Activated CD8-positive, alpha-beta T cell treated with anti-CD3 and anti-CD28 coated beads, Interleukin-2, amount 10 ng/mL, durations not matched to agents 7 days and 5 days (primary cell): ENCODE measurements at regions not wholly inside any gene's neighbourhood (a gene's known extent, or its start where the extent isn't known, plus 50 kb on each side); places are given as distances from the start of the nearest gene placed in this dataset.

ENCODE experiments used
- ATAC-seq: fragments of 150-1000 bp; cut with Tn5 transposase; one replicate; pipeline ENCODE4 v1.10.0; 2021; ENCODE audit warnings: moderate library complexity
- CTCF ChIA-PET: fragments of 350-600 bp; sonication (Branson Sonifier 250); formaldehyde crosslinking; loops from one replicate; lab custom pipeline; 2021; ENCODE audit warnings: antibody characterized with exemption; lab: Charles Lee
- POLR2A ChIA-PET: fragments of 350-600 bp; sonication (Branson Sonifier 250); formaldehyde crosslinking; loops from one replicate; lab custom pipeline; 2021; ENCODE audit warnings: antibody characterized with exemption; lab: Charles Lee
- DNase-seq: peaks from one replicate; pipeline ENCODE4 v3.0.0-alpha.2; 2020
- H3K27ac Mint-ChIP-seq: one replicate; pipeline ENCODE4 v1.8.0; 2021; ENCODE audit warnings: mild to moderate bottlenecking, mixed read lengths
- H3K27me3 Mint-ChIP-seq: one replicate; pipeline ENCODE4 v1.8.0; 2021; ENCODE audit warnings: low read depth, mixed read lengths
- H3K36me3 Mint-ChIP-seq: one replicate; pipeline ENCODE4 v1.8.0; 2021; ENCODE audit warnings: low read depth, mixed read lengths
- H3K4me1 Mint-ChIP-seq: one replicate; pipeline ENCODE4 v1.8.0; 2021; ENCODE audit warnings: low read depth, mixed read lengths
- H3K4me3 Mint-ChIP-seq: one replicate; pipeline ENCODE4 v1.8.0; 2021; ENCODE audit warnings: mild to moderate bottlenecking, mixed read lengths
- H3K9me3 Mint-ChIP-seq: one replicate; pipeline ENCODE4 v1.8.0; 2022; ENCODE audit warnings: mixed read lengths; ENCODE audit not compliant: insufficient read depth

DNA sequence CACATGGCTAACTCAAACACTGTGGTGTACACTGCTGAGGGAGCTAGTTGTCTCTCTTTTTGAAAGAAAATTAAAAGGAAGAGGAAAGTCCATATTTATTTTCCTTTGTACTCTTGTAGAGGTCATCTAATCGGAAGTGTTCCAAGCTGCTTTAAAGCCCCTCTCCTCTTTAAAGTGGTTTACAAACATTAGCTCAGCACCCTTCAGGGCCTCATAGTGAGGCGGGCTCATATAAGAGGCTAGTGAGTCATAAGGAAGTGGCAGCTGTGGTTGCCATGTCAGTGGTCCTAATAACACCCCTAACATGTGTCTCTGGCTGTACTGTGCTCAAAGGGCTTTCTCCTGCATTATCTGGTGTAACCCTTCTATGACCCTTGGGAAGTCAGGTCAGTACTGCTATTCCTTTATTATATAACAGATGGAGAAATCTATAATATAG, 104.4 kb upstream of the SERBP1 start:
- POLR2A ChIA-PET: no interaction called here
- CTCF ChIA-PET: interaction anchor here (0.7 to 3.8 kb wide), 18 partner anchors 9 to 321 kb away, joined by 3 to 30 read pairs (median 4); no protein-coding TSS in a partner anchor
- H3K9me3 Mint-ChIP-seq: peaks cover 4% of the 10 kb centered on the region
- H3K27me3 Mint-ChIP-seq: peaks cover 7% of the 10 kb centered on the region
- H3K4me3 Mint-ChIP-seq: no peak overlapping the region
- H3K27ac Mint-ChIP-seq: no peak overlapping the region
- DNase-seq: peak; percentile 52
- H3K4me1 Mint-ChIP-seq: peaks cover 13% of the 10 kb centered on the region
- peak; percentile 70 for ATAC-seq
- H3K36me3 Mint-ChIP-seq: no peaks in the 10 kb centered on the region

DNA sequence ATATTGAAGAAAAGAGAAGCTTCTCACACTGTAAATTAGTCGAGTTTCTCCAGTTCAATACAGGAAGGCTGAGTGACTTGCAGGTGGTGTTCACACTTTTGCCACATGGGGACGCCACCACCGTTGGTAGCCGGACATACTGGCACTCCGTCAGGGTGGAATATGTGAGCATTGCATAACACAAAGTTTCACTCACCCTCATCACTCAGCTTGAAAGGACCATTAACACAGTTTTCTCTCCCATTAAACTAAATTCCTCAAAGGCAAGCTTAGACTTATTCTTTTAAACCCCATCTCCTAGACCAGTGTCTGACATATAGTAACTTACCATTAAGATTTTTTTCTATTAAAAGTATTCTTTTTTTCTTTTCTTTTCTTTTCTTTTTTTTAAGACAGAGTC, 105.3 kb upstream of the SERBP1 start:
- Mint-ChIP-seq H3K27me3 (peaks cover 5% of the 10 kb centered on the region), H3K4me3 (no peak overlapping the region), H3K36me3 (no peaks in the 10 kb centered on the region), H3K4me1 (peaks cover 13% of the 10 kb centered on the region), H3K27ac (no peak overlapping the region), H3K9me3 (peaks cover 4% of the 10 kb centered on the region)
- ChIA-PET POLR2A (interaction anchor here (0.7 to 1.0 kb wide), 2 partner anchors 37 to 222 kb away, joined by 3 read pairs; no protein-coding TSS in a partner anchor), CTCF (interaction anchor here (0.6 to 3.8 kb wide), 21 partner anchors 9 to 321 kb away, joined by 3 to 30 read pairs (median 4); no protein-coding TSS in a partner anchor)
- DNase-seq (peak; percentile 70), ATAC-seq (peak; percentile 59)

DNA sequence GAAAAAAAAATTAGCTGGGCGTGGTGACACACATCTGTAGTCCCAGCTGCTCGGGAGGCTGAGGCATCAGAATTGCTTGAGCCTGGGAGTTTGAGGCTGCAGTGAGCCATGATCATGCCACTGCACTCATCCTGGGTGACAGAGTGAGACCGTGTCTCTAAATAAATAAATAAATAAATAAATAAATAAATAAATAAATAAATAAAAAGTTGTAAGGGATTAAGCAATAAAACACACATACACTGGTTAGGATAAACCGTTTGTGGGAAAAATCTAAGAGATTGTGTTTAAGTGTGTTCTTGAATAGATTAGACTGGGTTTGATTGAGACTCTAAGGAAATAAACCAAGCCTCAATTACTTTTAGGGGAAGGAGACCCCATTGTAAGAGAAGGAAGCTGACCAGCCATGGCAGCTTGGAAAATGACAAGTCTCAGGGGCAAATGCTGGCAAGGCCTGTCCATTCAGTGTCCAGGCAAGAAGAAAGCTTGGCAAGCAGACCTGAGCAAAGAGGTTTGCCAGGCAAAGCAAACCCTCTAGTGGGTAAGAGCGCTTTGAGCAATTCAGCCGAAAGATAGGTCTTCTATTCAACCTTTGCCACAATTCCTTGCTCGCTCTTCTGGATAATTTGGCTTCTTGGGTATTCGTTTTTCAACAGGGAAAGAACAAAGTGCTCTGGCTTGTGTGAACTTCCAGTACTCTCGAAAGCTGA, 106.9 kb upstream of the SERBP1 start:
- ATAC-seq: no peak
- no peaks in the 10 kb centered on the region for H3K36me3 Mint-ChIP-seq
- H3K4me1 Mint-ChIP-seq: peaks cover 13% of the 10 kb centered on the region
- no peaks in the 10 kb centered on the region for H3K9me3 Mint-ChIP-seq
- H3K27me3 Mint-ChIP-seq: peaks cover 5% of the 10 kb centered on the region
- H3K4me3 Mint-ChIP-seq: no peak overlapping the region
- DNase-seq: no peak
- CTCF ChIA-PET: interaction anchor here (1.2 to 5.1 kb wide), 6 partner anchors 15 to 229 kb away, joined by 3 to 30 read pairs (median 5); no protein-coding TSS in a partner anchor
- POLR2A ChIA-PET: no interaction called here
- no peak overlapping the region for H3K27ac Mint-ChIP-seq

DNA sequence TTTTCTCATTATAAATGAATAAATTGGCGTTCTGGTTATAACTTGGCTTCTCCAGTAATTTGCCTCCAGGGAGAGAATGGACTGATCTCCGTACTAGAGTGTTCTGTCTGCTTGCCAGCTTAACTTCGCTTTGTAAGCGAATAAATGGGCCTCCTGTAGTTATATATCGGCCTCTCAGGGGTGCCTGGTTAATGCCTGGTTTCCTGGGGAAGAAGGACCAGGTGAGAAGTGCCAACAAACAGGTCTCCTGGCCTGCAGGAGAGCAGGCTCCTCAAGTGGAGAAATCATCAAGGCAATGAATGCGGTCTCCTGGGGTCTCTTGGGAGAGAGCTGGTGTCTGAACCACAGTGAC, 107.4 kb upstream of the SERBP1 start:
- peaks cover 5% of the 10 kb centered on the region for H3K27me3 Mint-ChIP-seq
- no peaks in the 10 kb centered on the region for H3K9me3 Mint-ChIP-seq
- H3K4me3 Mint-ChIP-seq: no peak overlapping the region
- H3K4me1 Mint-ChIP-seq: peaks cover 13% of the 10 kb centered on the region
- no peak for DNase-seq
- H3K36me3 Mint-ChIP-seq: no peaks in the 10 kb centered on the region
- ChIA-PET POLR2A (no interaction called here), CTCF (interaction anchor here (1.2 to 5.1 kb wide), 5 partner anchors 14 to 228 kb away, joined by 3 to 16 read pairs (median 3); no protein-coding TSS in a partner anchor)
- no peak for ATAC-seq
- H3K27ac Mint-ChIP-seq: no peak overlapping the region

DNA sequence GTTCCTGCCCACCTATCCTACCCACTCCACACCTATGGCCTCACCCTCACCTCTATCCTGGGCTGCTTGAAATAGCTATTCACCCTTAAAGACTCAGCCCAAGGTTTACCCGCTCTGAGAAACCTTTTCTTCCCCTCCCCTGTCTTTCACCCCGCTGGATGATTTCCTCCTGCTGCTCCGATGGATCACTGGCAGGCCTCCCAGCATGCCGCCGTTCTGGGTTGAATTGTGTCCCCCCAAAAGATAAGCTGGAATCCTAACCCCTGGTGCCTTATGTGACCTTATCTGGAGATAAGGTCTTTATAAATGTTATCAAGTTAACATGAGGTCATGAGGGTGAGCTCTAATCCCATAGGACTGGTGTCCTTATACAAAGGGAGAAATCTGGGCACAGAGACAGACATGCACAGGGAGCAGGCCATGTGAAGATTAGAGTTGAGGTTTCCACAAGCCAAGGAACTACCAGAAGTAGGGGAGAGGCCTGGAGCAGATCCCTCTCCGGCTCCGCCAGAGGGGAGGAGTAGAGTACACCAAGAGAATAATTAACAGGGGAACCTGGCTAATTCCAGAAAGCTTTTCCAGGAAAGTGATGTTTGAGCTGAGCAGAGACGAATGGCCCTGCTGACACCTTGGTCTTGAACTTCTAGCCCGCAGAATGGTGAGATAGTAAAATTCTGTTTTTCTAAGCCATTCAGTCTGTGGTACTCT, 110.0 kb upstream of the SERBP1 start:
- ChIA-PET POLR2A (no interaction called here), CTCF (interaction anchor here (1.3 to 5.1 kb wide), 4 partner anchors 17 to 225 kb away, joined by 4 to 16 read pairs (median 6); no protein-coding TSS in a partner anchor)
- H3K27ac Mint-ChIP-seq: no peak overlapping the region
- H3K4me3 Mint-ChIP-seq: no peak overlapping the region
- DNase-seq: no peak
- peaks cover 2% of the 10 kb centered on the region for H3K27me3 Mint-ChIP-seq
- H3K36me3 Mint-ChIP-seq: no peaks in the 10 kb centered on the region
- H3K4me1 Mint-ChIP-seq: peaks cover 4% of the 10 kb centered on the region
- no peak for ATAC-seq
- no peaks in the 10 kb centered on the region for H3K9me3 Mint-ChIP-seq

DNA sequence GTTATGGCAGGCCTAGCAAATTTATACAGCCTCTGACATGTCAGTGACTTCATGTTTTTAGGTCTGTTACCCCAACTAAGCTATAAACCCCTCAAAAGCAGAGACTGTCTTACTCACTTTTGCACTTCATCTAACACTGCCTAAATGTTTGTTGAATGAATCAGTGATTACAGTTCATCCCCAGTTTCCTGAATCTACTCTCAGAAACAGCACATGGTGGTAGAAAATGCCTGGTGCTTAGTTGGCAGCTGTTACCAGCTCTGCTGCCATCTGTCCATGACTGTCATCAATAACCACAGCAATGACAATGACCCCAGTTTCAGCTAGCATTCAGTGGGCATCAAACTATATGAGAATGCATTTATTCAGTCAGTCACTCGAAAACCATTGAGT, 110.5 kb upstream of the SERBP1 start:
- ATAC-seq (no peak), DNase-seq (no peak)
- Mint-ChIP-seq H3K9me3 (no peaks in the 10 kb centered on the region), H3K27me3 (peaks cover 4% of the 10 kb centered on the region), H3K4me3 (no peak overlapping the region), H3K36me3 (no peaks in the 10 kb centered on the region), H3K4me1 (no peaks in the 10 kb centered on the region), H3K27ac (no peak overlapping the region)
- CTCF ChIA-PET: interaction anchor here (1.3 to 5.1 kb wide), 4 partner anchors 16 to 225 kb away, joined by 4 to 16 read pairs (median 6); no protein-coding TSS in a partner anchor
- POLR2A ChIA-PET: no interaction called here

DNA sequence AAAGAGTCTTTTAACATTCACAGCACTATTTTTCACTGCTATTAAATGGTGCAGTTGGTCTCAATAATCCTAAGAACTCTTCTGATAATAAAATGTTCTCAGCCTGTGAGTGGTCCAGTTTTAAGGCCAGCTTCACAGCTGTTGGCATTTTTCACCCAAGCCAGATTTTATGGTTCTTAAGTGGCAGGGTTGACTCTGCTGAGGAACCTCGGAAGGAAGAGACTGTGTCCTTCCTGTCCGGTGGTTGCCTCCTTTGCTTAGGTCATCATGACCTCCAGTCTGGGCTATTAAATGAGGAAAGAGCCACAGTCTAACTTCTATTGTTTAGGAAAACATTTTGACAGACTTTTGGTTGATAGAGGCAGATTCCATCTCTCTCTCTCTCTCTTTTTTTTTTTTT, 112.5 kb upstream of the SERBP1 start:
- peaks cover 8% of the 10 kb centered on the region for H3K27me3 Mint-ChIP-seq
- ChIA-PET CTCF (interaction anchor here (0.6 to 2.7 kb wide), 2 partner anchors 19 to 277 kb away, joined by 3 to 10 read pairs; no protein-coding TSS in a partner anchor), POLR2A (no interaction called here)
- H3K4me3 Mint-ChIP-seq: no peak overlapping the region
- H3K4me1 Mint-ChIP-seq: no peaks in the 10 kb centered on the region
- H3K36me3 Mint-ChIP-seq: no peaks in the 10 kb centered on the region
- no peak for DNase-seq
- no peak for ATAC-seq
- no peak overlapping the region for H3K27ac Mint-ChIP-seq
- no peaks in the 10 kb centered on the region for H3K9me3 Mint-ChIP-seq

DNA sequence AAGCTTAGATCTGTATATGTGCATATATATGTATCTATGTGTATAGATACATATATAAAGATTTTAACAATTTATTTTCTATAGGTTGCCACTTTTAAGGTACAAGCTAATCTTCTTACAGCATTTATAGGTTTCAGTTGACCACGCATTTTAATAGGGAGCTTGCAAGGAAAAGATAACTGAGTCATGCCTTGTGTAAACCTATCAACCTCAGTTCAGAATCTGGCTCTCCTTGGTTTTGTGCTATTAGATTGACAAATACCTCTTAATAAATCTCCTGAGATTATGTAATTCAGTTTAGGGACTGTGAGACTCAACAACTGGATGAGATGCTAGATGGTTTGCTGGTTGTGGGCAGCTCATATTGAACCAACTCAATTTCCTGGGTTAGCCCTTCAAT, 114.7 kb upstream of the SERBP1 start:
- no peak overlapping the region for H3K27ac Mint-ChIP-seq
- H3K36me3 Mint-ChIP-seq: no peaks in the 10 kb centered on the region
- H3K4me3 Mint-ChIP-seq: no peak overlapping the region
- DNase-seq: no peak
- ATAC-seq: no peak
- no peaks in the 10 kb centered on the region for H3K9me3 Mint-ChIP-seq
- peaks cover 8% of the 10 kb centered on the region for H3K27me3 Mint-ChIP-seq
- no peaks in the 10 kb centered on the region for H3K4me1 Mint-ChIP-seq
- CTCF ChIA-PET: interaction anchor here (0.8 to 2.7 kb wide), 5 partner anchors 9 to 216 kb away, joined by 3 to 10 read pairs (median 6); no protein-coding TSS in a partner anchor
- POLR2A ChIA-PET: interaction anchor here (1.0 kb wide), 1 partner anchor 141 kb away, joined by 5 read pairs; the partner anchor contains the start of gene GADD45A

DNA sequence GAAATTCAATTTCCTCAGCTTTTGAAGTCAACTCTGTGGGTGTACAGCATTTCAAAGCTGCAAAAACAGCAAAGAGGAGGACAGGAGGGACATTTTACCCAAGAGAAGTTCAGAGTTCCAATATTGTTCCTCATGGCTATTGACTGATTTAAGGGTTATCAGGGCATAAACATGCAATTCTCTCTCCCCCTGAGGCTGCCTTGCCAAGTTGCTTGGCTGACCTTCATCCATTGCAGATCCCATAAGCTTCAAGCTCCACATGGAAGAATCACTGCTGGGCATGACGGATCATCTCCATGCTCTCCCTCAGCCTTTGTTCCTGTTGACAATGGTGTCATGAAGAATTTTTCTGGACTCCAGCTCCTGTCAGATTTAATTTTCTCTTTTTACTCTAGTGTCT, 115.2 kb upstream of the SERBP1 start:
- no peak overlapping the region for H3K27ac Mint-ChIP-seq
- POLR2A ChIA-PET: interaction anchor here (1.0 kb wide), 1 partner anchor 140 kb away, joined by 5 read pairs; the partner anchor contains the start of gene GADD45A
- CTCF ChIA-PET: interaction anchor here (0.5 to 2.3 kb wide), 4 partner anchors 10 to 215 kb away, joined by 3 to 10 read pairs (median 3); no protein-coding TSS in a partner anchor
- H3K36me3 Mint-ChIP-seq: no peaks in the 10 kb centered on the region
- H3K4me1 Mint-ChIP-seq: no peaks in the 10 kb centered on the region
- H3K9me3 Mint-ChIP-seq: no peaks in the 10 kb centered on the region
- no peak overlapping the region for H3K4me3 Mint-ChIP-seq
- H3K27me3 Mint-ChIP-seq: peaks cover 8% of the 10 kb centered on the region
- ATAC-seq: no peak
- DNase-seq: no peak

DNA sequence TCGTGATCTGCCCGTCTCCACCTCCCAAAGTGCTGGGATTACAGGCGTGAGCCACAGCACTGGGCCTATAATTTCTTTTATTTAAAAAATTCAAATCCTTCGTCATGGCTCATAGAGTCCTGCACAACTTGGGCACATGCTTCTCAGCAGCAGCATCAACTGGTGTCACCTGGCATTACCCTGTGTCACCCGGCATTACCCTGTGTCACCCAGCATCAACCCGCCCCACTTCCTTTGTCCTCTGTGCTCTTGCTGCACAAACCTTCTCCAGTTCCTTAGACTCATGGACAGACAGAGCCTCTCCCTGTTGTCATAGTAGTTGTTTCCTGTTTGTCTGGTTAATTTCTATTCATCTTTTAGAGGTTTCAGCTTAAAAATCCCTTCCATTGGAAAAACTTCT, 121.2 kb upstream of the SERBP1 start:
- no peaks in the 10 kb centered on the region for H3K4me1 Mint-ChIP-seq
- peaks cover 2% of the 10 kb centered on the region for H3K27me3 Mint-ChIP-seq
- no peaks in the 10 kb centered on the region for H3K9me3 Mint-ChIP-seq
- DNase-seq (no peak), ATAC-seq (no peak)
- no peak overlapping the region for H3K4me3 Mint-ChIP-seq
- CTCF ChIA-PET: interaction anchor here (1.2 to 2.1 kb wide), 5 partner anchors 10 to 215 kb away, joined by 3 to 12 read pairs (median 3); no protein-coding TSS in a partner anchor
- H3K36me3 Mint-ChIP-seq: no peaks in the 10 kb centered on the region
- POLR2A ChIA-PET: no interaction called here
- H3K27ac Mint-ChIP-seq: no peak overlapping the region

DNA sequence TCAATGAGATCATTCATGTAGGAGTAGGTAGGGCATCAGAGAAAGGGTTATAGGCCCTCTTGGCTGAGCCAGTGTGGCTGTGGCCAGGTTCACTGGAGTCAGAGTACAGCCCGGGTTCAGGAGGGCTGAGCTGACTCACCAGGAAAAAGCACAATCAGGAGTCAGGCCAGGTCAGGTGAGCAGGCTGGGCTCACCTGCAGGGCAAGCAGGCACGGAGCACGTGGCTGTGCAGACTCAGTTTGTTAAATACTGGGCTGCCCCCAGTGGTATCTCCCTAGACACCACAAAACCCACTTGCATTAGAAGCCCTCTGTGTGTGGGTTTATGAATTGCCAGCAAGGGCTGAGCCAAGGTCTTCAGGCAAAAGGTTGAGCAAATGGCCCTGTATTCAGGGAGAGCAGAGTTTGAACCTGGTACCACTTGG, 122.1 kb upstream of the SERBP1 start:
- H3K9me3 Mint-ChIP-seq: no peaks in the 10 kb centered on the region
- H3K27ac Mint-ChIP-seq: no peak overlapping the region
- no peak for ATAC-seq
- ChIA-PET POLR2A (no interaction called here), CTCF (interaction anchor here (1.2 to 2.1 kb wide), 6 partner anchors 9 to 214 kb away, joined by 3 to 12 read pairs (median 4); no protein-coding TSS in a partner anchor)
- H3K4me1 Mint-ChIP-seq: no peaks in the 10 kb centered on the region
- peaks cover 4% of the 10 kb centered on the region for H3K27me3 Mint-ChIP-seq
- H3K36me3 Mint-ChIP-seq: no peaks in the 10 kb centered on the region
- DNase-seq: no peak
- H3K4me3 Mint-ChIP-seq: no peak overlapping the region
